Keratinocyte (primary cell): ENCODE measurements at regions not wholly inside any gene's neighbourhood (a gene's known extent, or its start where the extent isn't known, plus 50 kb on each side); places are given as distances from the start of the nearest gene placed in this dataset.

Experiments
- DNase-seq: peaks from one replicate; pipeline ENCODE4 v3.0.0-alpha.2; 2011; ENCODE audit warnings: low read depth, missing footprints, low spot score
- FAIRE-seq: peaks from 2 replicates; lab custom pipeline; 2011; peaks lifted over from hg19 to GRCh38; lab: Jason Lieb, UNC
- H2AFZ ChIP-seq: 2 replicates; pipeline ENCODE4 v1.6.0; 2012; ENCODE audit warnings: low read length, control low read depth, inconsistent platforms; ENCODE audit not compliant: control insufficient read depth
- H3K27ac ChIP-seq: 2 replicates; pipeline ENCODE4 v1.5.1; 2011; ENCODE audit warnings: low read length; ENCODE audit not compliant: control insufficient read depth, insufficient read depth
- H3K27me3 ChIP-seq: 3 replicates; pipeline ENCODE4 v1.6.0; 2011; ENCODE audit warnings: low read length; ENCODE audit not compliant: control insufficient read depth, insufficient read depth; ENCODE audit errors: extremely low read depth
- H3K36me3 ChIP-seq, 2 experiments: 2 replicates in 1 of 2; 3 replicates in 1 of 2; pipeline ENCODE4 v1.5.1; 2011; ENCODE audit warnings: low read length in 2 of 2, mild to moderate bottlenecking in 1 of 2; ENCODE audit not compliant: control insufficient read depth in 2 of 2, insufficient read depth in 2 of 2; ENCODE audit errors: extremely low read depth in 1 of 2
- H3K4me1 ChIP-seq: 3 replicates; pipeline ENCODE4 v1.5.1; 2011; ENCODE audit warnings: low read length; ENCODE audit not compliant: control insufficient read depth, insufficient read depth; ENCODE audit errors: extremely low read depth
- H3K4me2 ChIP-seq: 3 replicates; pipeline ENCODE4 v1.6.0; 2011; ENCODE audit warnings: low read depth, low read length; ENCODE audit not compliant: control insufficient read depth, insufficient read depth; ENCODE audit errors: extremely low read depth
- H3K4me3 ChIP-seq, 3 experiments: fragments of 200-600 bp in 1 of 3; sonication (generic) in 1 of 3; 2 replicates in 2 of 3; 3 replicates in 1 of 3; pipeline ENCODE4 v1.5.1; 2011 to 2016; ENCODE audit warnings: low read length in 3 of 3, mild to moderate bottlenecking in 3 of 3, control low read depth in 2 of 3, inconsistent platforms in 1 of 3, low read depth in 1 of 3, mixed read lengths in 1 of 3, mixed run types in 1 of 3, moderate library complexity in 1 of 3; ENCODE audit not compliant: control insufficient read depth in 2 of 3, insufficient read depth in 2 of 3; ENCODE audit errors: extremely low read depth in 1 of 3
- H3K79me2 ChIP-seq: 2 replicates; pipeline ENCODE4 v1.6.0; 2012; ENCODE audit warnings: low read length; ENCODE audit not compliant: control insufficient read depth, insufficient read depth
- H3K9ac ChIP-seq: 3 replicates; pipeline ENCODE4 v1.6.0; 2011; ENCODE audit warnings: low read length; ENCODE audit not compliant: control insufficient read depth, insufficient read depth; ENCODE audit errors: extremely low read depth
- H3K9me1 ChIP-seq: 3 replicates; pipeline ENCODE4 v1.6.0; 2011; ENCODE audit warnings: low read length; ENCODE audit not compliant: control insufficient read depth, insufficient read depth; ENCODE audit errors: extremely low read depth
- H3K9me3 ChIP-seq: 2 replicates; pipeline ENCODE4 v1.5.1; 2012; ENCODE audit warnings: low read depth, low read length; ENCODE audit not compliant: control insufficient read depth
- H4K20me1 ChIP-seq: 3 replicates; pipeline ENCODE4 v1.6.0; 2011; ENCODE audit warnings: low read length; ENCODE audit not compliant: control insufficient read depth, insufficient read depth; ENCODE audit errors: extremely low read depth
- CTCF ChIP-seq, 3 experiments: IDR thresholded peaks in 1 of 3; conservative IDR thresholded peaks in 1 of 3; optimal IDR thresholded peaks in 1 of 3; 2 replicates in 2 of 3; 3 replicates in 1 of 3; pipeline versions ENCODE3 to v1.5.1; 2011; ENCODE audit warnings: low read length in 3 of 3, mild to moderate bottlenecking in 3 of 3, moderate library complexity in 2 of 3, control low read depth in 1 of 3, inconsistent platforms in 1 of 3; ENCODE audit not compliant: insufficient read depth in 2 of 3; ENCODE audit errors: extremely low read depth in 1 of 3
- EZH2 ChIP-seq: IDR thresholded peaks from one replicate; pipeline ENCODE4 v1.6.1; 2012; ENCODE audit warnings: inconsistent platforms, mild to moderate bottlenecking, low read length, moderate library complexity
- dilution Hi-C: fragments of 300-500 bp; cut with MboI; formaldehyde crosslinking; loops from one replicate; pipeline ENCODE4 v1.7.0; 2020; ENCODE audit warnings: low sequenced_read_pairs; ENCODE audit not compliant: extremely low pct_ligation_motif_present

GRCh38 chr4:32840461-32841189 lies 2120.5 kb downstream of the PCDH7 start:
- dilution Hi-C loops: no loop called here
- H3K4me1 ChIP-seq: no peaks in the 10 kb centered on the region
- no peaks in the 10 kb centered on the region for H3K9me1 ChIP-seq
- no peaks in the 10 kb centered on the region for H4K20me1 ChIP-seq
- H3K27me3 ChIP-seq: no peaks in the 10 kb centered on the region
- H3K4me2 ChIP-seq: no peak overlapping the region
- H3K79me2 ChIP-seq: no peaks in the 10 kb centered on the region
- H3K4me3 ChIP-seq: no peak overlapping the region
- no peak overlapping the region for H3K9ac ChIP-seq
- no peak for DNase-seq
- H3K36me3 ChIP-seq: no peaks in the 10 kb centered on the region
- H3K27ac ChIP-seq: no peak overlapping the region
- no peak overlapping the region for H2AFZ ChIP-seq
- H3K9me3 ChIP-seq: no peaks in the 10 kb centered on the region
- no peak for TF ChIP-seq CTCF (optimal IDR thresholded peaks at IDR 0.05 in 1 of 3, IDR thresholded peaks at IDR 0.05 in 1 of 3, conservative IDR thresholded peaks at IDR 0.05 in 1 of 3; ENCODE audit: extremely low read depth in 1 of 3, insufficient read depth in 2 of 3, low read length in 3 of 3)
- no peak for TF ChIP-seq EZH2
- no peak for FAIRE-seq

DNA sequence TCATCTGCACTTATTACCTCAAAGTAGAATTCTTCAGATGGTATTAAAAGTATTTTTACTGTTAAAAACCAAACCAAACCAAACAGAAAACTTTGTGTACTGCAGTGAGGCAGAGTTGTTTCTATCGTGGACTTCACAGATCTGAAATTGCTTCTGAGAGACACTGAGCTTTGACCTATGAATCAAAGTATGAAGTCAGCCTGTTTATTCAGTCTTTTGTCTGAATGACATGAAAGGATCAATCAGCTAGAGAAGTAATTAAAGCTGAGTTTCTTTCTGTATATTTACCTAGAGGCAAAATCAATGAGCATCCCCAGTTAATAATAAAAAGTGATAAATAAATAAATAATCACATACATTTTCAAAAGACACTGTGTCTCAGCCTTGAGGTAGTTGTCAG lies 2121.0 kb downstream of the PCDH7 start:
- dilution Hi-C loops: no loop called here
- Histone ChIP-seq H3K27ac (no peak overlapping the region), H3K79me2 (no peaks in the 10 kb centered on the region), H2AFZ (no peak overlapping the region), H3K4me3 (no peak overlapping the region), H3K9me1 (no peaks in the 10 kb centered on the region), H3K4me2 (no peak overlapping the region), H3K9ac (no peak overlapping the region), H3K9me3 (no peaks in the 10 kb centered on the region), H3K36me3 (no peaks in the 10 kb centered on the region), H4K20me1 (no peaks in the 10 kb centered on the region), H3K27me3 (no peaks in the 10 kb centered on the region), H3K4me1 (no peaks in the 10 kb centered on the region)
- no peak for TF ChIP-seq CTCF (optimal IDR thresholded peaks at IDR 0.05 in 1 of 3, IDR thresholded peaks at IDR 0.05 in 1 of 3, conservative IDR thresholded peaks at IDR 0.05 in 1 of 3; ENCODE audit: extremely low read depth in 1 of 3, insufficient read depth in 2 of 3, low read length in 3 of 3)
- no peak for TF ChIP-seq EZH2
- no peak for FAIRE-seq
- DNase-seq: no peak
